Panc1 (cell line): ENCODE measurements at regions not wholly inside any gene's neighbourhood (a gene's known extent, or its start where the extent isn't known, plus 50 kb on each side); places are given as distances from the start of the nearest gene placed in this dataset.

ENCODE experiments used
- ATAC-seq: fragments of 200-7000 bp; cut with Tn5 transposase; 2 replicates; pipeline ENCODE4 v1.9.1; 2020; ENCODE audit warnings: mild to moderate bottlenecking, moderate library complexity
- BruUV-seq: library from RNA; stranded (reverse); fragments of 400-500 nt; replicated peaks from 2 replicates; lab custom pipeline; 2021; lab: Mats Ljungman, UMichigan
- CTCF ChIA-PET: fragments of 300-600 bp; sonication (Branson Sonifier 250); formaldehyde crosslinking; loops from one replicate; lab custom pipeline; 2022; ENCODE audit warnings: antibody characterized with exemption; lab: Charles Lee
- POLR2A ChIA-PET: fragments of 300-600 bp; sonication (Branson Sonifier 250); formaldehyde crosslinking; loops from one replicate; lab custom pipeline; 2022; ENCODE audit warnings: antibody characterized with exemption; lab: Charles Lee
- DNase-seq: peaks from one replicate; pipeline ENCODE4 v3.0.0-alpha.2; 2010; ENCODE audit warnings: low read depth, low spot score
- H3K27ac ChIP-seq: 2 replicates; pipeline ENCODE4 v1.5.1; 2011; ENCODE audit warnings: mild to moderate bottlenecking, low read length, inconsistent platforms
- H3K27me3 ChIP-seq: fragments of 200-500 bp; sonication (Bioruptor generic); 2 replicates; pipeline ENCODE4 v1.6.0; 2014; ENCODE audit warnings: low read length, inconsistent platforms; ENCODE audit not compliant: control insufficient read depth, insufficient read depth
- H3K36me3 ChIP-seq: fragments of 200-500 bp; sonication (Bioruptor generic); 2 replicates; pipeline ENCODE4 v1.5.1; 2014; ENCODE audit warnings: inconsistent platforms, mild to moderate bottlenecking, low read length, moderate library complexity; ENCODE audit not compliant: control insufficient read depth, insufficient read depth
- H3K4me1 ChIP-seq: 2 replicates; pipeline ENCODE4 v1.5.1; 2011; ENCODE audit warnings: inconsistent platforms, mild to moderate bottlenecking, low read length, moderate library complexity; ENCODE audit not compliant: control insufficient read depth, insufficient read depth
- H3K4me3 ChIP-seq, 2 experiments: 2 replicates each; pipeline ENCODE4 v1.5.1; 2011 to 2012; ENCODE audit warnings: low read depth in 2 of 2, low read length in 2 of 2, mild to moderate bottlenecking in 2 of 2, inconsistent platforms in 1 of 2, moderate library complexity in 1 of 2
- H3K9me3 ChIP-seq: fragments of 200-500 bp; sonication (Bioruptor generic); 2 replicates; pipeline ENCODE4 v1.5.1; 2014; ENCODE audit warnings: low read depth, mild to moderate bottlenecking, inconsistent platforms, low read length, moderate library complexity; ENCODE audit not compliant: control insufficient read depth, insufficient read depth
- CTCF ChIP-seq: fragments of 450-650 bp; IDR thresholded peaks from 2 replicates; pipeline ENCODE4 v1.5.1; 2017; ENCODE audit warnings: mild to moderate bottlenecking
- POLR2AphosphoS5 ChIP-seq: IDR thresholded peaks from 2 replicates; pipeline ENCODE4 v1.6.1; 2012; ENCODE audit warnings: mild to moderate bottlenecking, low read depth, low read length, moderate library complexity
- REST ChIP-seq, 2 experiments: IDR thresholded peaks; 2 replicates each; pipeline ENCODE4 v1.6.1; 2011 to 2012; ENCODE audit warnings: low read depth in 2 of 2, control low read depth in 1 of 2, low read length in 1 of 2, mild to moderate bottlenecking in 1 of 2, moderate library complexity in 1 of 2; ENCODE audit not compliant: insufficient read depth in 1 of 2
- SIN3A ChIP-seq: IDR thresholded peaks from 2 replicates; pipeline ENCODE4 v1.6.1; 2012; ENCODE audit warnings: low read depth, mild to moderate bottlenecking, low read length, moderate library complexity, borderline replicate concordance; ENCODE audit not compliant: insufficient read depth
- TCF7L2 ChIP-seq: IDR thresholded peaks from 2 replicates; pipeline ENCODE4 v1.6.1; 2011; ENCODE audit warnings: mild to moderate bottlenecking, low read depth, low read length, inconsistent platforms
- in situ Hi-C: cut with HindIII; loops from 2 replicates; pipeline ENCODE4 v1.10.0; 2016; ENCODE audit warnings: low sequenced_read_pairs, low pct_unique_long_range_greater_than_20kb
- intact Hi-C: fragments of 100-400 bp; cut with micrococcal nuclease; formaldehyde crosslinking; loops from one replicate; pipeline ENCODE4 v1.10.0; 2022; ENCODE audit not compliant: unreplicated experiment

- BruUV-seq = no TSS peak
- ChIA-PET CTCF (no interaction called here), POLR2A (no interaction called here)
- Histone ChIP-seq H3K9me3 (no peaks in the 10 kb centered on the region), H3K27ac (no peak overlapping the region), H3K4me3 (no peak overlapping the region), H3K4me1 (no peaks in the 10 kb centered on the region), H3K27me3 (no peaks in the 10 kb centered on the region), H3K36me3 (no peaks in the 10 kb centered on the region)
- intact Hi-C loops (no loop called here), in situ Hi-C loops (no loop called here)
- TF ChIP-seq SIN3A = no peak
- TF ChIP-seq TCF7L2 = no peak
- TF ChIP-seq REST (IDR thresholded peaks at IDR 0.05; ENCODE audit: insufficient read depth in 1 of 2, low read depth in 2 of 2, low read length in 1 of 2) = no peak
- TF ChIP-seq CTCF = no peak
- TF ChIP-seq POLR2AphosphoS5 = no peak
- DNase-seq (no peak), ATAC-seq (no peak)
Measured at GRCh38 chr19:31902821-31903220, 442.6 kb upstream of the ZNF507 start.

- Histone ChIP-seq H3K4me1 (no peaks in the 10 kb centered on the region), H3K9me3 (no peaks in the 10 kb centered on the region), H3K27ac (no peak overlapping the region), H3K27me3 (no peaks in the 10 kb centered on the region), H3K4me3 (no peak overlapping the region), H3K36me3 (no peaks in the 10 kb centered on the region)
- ATAC-seq (no peak), DNase-seq (no peak)
- no TSS peak for BruUV-seq
- ChIA-PET POLR2A (no interaction called here), CTCF (no interaction called here)
- no peak for TF ChIP-seq POLR2AphosphoS5
- TF ChIP-seq REST (IDR thresholded peaks at IDR 0.05; ENCODE audit: insufficient read depth in 1 of 2, low read depth in 2 of 2, low read length in 1 of 2) = no peak
- no peak for TF ChIP-seq CTCF
- no peak for TF ChIP-seq SIN3A
- TF ChIP-seq TCF7L2 = no peak
- in situ Hi-C loops = no loop called here
- intact Hi-C loops = no loop called here
Measured at GRCh38 chr19:31903979-31904378, 441.4 kb upstream of the ZNF507 start.
